ENCODE measurements at regions not wholly inside any gene's neighbourhood (a gene's known extent, or its start where the extent isn't known, plus 50 kb on each side); places are given as distances from the start of the nearest gene placed in this dataset.
"Not testable (repeated sequence)": the region's sequence is repeated elsewhere in the genome, so short reads cannot be mapped to it uniquely, and the experiment has no call there.

- DNase-seq (ENCODE audit: low spot score), result peak; percentile 74
These were observed 884.8 kb downstream of the EPHA4 start for GRCh38 chr2:220687231-220687843.

- no peak for DNase-seq (ENCODE audit: low spot score)
These were observed 876.5 kb downstream of the EPHA4 start for GRCh38 chr2:220695397-220696279.

GRCh38 chr2:220696280-220696669, 875.8 kb downstream of the EPHA4 start:
- no peak for DNase-seq (ENCODE audit: low spot score)

GRCh38 chr2:220697011-220697410, 875.1 kb downstream of the EPHA4 start:
- DNase-seq (ENCODE audit: low spot score), result no peak

- no peak for DNase-seq (ENCODE audit: low spot score)
These were observed 871.0 kb downstream of the EPHA4 start for GRCh38 chr2:220701115-220701514.

GRCh38 chr2:220703279-220703678, 868.8 kb downstream of the EPHA4 start:
- DNase-seq (ENCODE audit: low spot score), result no peak

GRCh38 chr2:220704081-220704480, 868.0 kb downstream of the EPHA4 start:
- DNase-seq (ENCODE audit: low spot score), result no peak

- DNase-seq (ENCODE audit: low spot score), result no peak
These were observed 867.3 kb downstream of the EPHA4 start for GRCh38 chr2:220704810-220705209.

- DNase-seq (ENCODE audit: low spot score), result no peak
These were observed 866.4 kb downstream of the EPHA4 start for GRCh38 chr2:220705678-220706077.

- DNase-seq (ENCODE audit: low spot score), result no peak
These were observed 864.8 kb downstream of the EPHA4 start for GRCh38 chr2:220707261-220707660.

- DNase-seq (ENCODE audit: low spot score), result no peak
These were observed 863.7 kb downstream of the EPHA4 start for GRCh38 chr2:220708366-220708765.

- DNase-seq (ENCODE audit: low spot score), result no peak
These were observed 854.8 kb downstream of the EPHA4 start for GRCh38 chr2:220717283-220717682.

GRCh38 chr2:220736778-220737177, 835.3 kb downstream of the EPHA4 start:
- no peak for DNase-seq (ENCODE audit: low spot score)

GRCh38 chr2:220743203-220743602, 828.9 kb downstream of the EPHA4 start:
- no peak for DNase-seq (ENCODE audit: low spot score)

GRCh38 chr2:220744861-220745260, 827.2 kb downstream of the EPHA4 start:
- no peak for DNase-seq (ENCODE audit: low spot score)

- no peak for DNase-seq (ENCODE audit: low spot score)
These were observed 826.4 kb downstream of the EPHA4 start for GRCh38 chr2:220745682-220746081.

GRCh38 chr2:220747736-220748135, 824.4 kb downstream of the EPHA4 start:
- no peak for DNase-seq (ENCODE audit: low spot score)

GRCh38 chr2:220748875-220749479, 823.1 kb downstream of the EPHA4 start:
- DNase-seq (ENCODE audit: low spot score), result no peak

GRCh38 chr2:220753486-220753885, 818.6 kb downstream of the EPHA4 start:
- no peak for DNase-seq (ENCODE audit: low spot score)

GRCh38 chr2:220756653-220757052, 815.5 kb downstream of the EPHA4 start:
- no peak for DNase-seq (ENCODE audit: low spot score)

- DNase-seq (ENCODE audit: low spot score), result not testable (repeated sequence)
These were observed 813.7 kb downstream of the EPHA4 start for GRCh38 chr2:220758376-220758775.

GRCh38 chr2:220764171-220764570, 807.9 kb downstream of the EPHA4 start:
- no peak for DNase-seq (ENCODE audit: low spot score)

All from ureter (tissue), 1 donor.